SH-SY5Y (cell line): ENCODE measurements at regions not wholly inside any gene's neighbourhood (a gene's known extent, or its start where the extent isn't known, plus 50 kb on each side); places are given as distances from the start of the nearest gene placed in this dataset.

Experiments used
- GATA2 ChIP-seq: IDR thresholded peaks from 2 replicates; pipeline ENCODE4 v1.6.1; 2011; ENCODE audit warnings: mild to moderate bottlenecking, low read depth, low read length
- GATA3 ChIP-seq: IDR thresholded peaks from 2 replicates; pipeline ENCODE4 v1.6.1; 2011; ENCODE audit warnings: low read depth, mild to moderate bottlenecking, low read length, moderate library complexity

DNA sequence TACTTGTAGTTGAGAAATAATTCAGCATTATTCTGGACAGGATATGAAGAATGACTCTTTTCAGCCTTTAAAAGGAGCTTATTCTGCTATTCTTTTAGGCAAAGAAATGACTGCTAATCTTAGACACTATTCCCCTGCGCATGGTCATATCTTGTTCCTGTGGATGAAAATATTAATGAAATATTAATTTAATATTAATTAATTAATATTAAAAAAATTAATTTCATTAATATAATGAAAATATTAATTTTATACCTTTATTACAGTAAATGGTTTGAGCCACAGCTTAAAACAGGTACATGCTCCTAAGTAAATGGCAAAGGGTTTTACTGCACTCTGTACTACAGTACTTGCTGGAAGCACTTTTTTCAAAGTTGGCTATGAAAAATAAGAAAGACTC lies 890.1 kb upstream of the PIK3C3 start:
- TF ChIP-seq GATA3 (no peak), GATA2 (no peak)
